ENCODE measurements at regions not wholly inside any gene's neighbourhood (a gene's known extent, or its start where the extent isn't known, plus 50 kb on each side); places are given as distances from the start of the nearest gene placed in this dataset.

DNA sequence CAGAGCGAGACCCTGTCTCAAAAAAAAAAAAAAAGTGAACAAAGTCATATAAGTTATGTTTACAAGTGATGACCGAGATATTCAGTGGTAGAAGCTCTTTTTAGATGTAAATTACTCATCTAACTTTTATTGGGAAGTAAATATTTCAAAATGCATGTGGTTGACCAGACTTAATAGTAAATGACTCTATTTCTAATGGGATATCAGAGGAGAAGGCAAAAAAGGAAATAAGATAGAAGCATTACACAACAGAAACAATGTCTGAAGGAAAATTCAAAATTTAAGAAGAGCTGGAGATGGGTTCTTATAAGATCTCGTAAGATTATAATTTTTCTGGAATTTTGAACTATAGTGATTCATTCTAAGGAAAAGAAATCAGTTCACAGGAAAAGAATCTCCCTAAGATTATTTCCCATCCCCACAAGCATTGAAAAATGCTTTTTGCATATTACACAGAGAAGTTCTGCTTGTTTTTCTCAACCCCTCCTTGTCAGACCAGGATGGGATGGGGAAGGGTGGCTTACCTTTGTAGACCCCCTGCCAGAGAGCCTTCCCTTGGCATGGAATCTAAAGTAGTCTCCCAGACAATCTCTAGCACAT, 63.1 kb upstream of the STK38L start:
- DNase-seq: no peak

DNA sequence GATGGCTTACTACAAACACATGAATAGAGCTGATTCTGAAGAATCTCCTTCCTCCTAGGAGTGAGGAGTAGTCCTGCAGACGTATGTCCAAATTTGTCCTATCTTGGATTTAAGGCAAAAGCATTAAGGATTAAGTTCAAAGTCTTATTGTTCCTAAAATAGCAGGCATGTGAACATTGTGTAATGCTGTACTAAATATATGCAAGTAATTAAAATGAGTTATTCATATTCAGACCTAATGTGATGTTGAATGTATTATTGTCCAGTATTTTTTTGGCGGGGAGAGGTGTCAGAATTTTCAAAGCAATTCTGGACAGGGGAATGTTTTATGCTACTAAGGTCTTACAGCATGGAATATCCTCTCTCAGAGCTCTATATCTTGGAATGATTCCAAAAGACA, 60.7 kb upstream of the STK38L start:
- DNase-seq: no peak

DNA sequence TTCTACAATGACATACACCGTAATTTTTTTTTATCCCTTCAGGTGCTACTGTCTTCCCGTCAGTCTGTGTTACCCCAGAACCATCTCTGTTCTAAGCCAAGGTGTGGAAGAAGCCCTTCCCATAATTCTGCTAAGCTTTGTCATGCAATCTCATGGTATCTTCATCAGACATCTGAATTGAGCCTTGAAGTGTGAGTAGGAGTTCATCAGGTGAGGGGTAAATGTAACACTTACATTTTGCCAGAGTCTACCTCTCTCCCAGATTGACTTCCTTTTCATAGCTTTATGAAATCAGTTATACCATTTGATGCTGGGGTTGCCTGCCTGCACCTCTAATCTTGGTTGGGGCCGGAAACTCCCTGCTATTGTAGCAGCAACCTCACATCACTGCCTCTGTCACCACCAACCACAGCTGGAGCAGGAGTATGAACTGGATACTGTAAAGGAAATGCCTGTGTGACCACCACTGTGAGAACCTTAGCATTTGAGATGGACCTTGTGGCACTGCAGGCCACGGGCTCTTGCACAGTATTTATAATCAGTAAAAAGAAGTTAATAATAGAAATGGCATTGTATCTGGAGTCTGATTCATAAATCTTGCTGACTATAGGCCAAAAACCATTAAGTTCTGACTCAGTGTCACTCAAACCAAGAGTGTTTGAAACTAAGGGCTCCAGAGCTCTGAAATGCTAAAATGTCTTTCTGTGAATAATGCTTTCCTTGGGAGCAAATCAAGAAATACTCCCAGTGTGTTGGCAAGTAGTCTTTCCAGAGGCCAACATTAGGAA, 58.7 kb upstream of the STK38L start:
- DNase-seq: no peak

DNA sequence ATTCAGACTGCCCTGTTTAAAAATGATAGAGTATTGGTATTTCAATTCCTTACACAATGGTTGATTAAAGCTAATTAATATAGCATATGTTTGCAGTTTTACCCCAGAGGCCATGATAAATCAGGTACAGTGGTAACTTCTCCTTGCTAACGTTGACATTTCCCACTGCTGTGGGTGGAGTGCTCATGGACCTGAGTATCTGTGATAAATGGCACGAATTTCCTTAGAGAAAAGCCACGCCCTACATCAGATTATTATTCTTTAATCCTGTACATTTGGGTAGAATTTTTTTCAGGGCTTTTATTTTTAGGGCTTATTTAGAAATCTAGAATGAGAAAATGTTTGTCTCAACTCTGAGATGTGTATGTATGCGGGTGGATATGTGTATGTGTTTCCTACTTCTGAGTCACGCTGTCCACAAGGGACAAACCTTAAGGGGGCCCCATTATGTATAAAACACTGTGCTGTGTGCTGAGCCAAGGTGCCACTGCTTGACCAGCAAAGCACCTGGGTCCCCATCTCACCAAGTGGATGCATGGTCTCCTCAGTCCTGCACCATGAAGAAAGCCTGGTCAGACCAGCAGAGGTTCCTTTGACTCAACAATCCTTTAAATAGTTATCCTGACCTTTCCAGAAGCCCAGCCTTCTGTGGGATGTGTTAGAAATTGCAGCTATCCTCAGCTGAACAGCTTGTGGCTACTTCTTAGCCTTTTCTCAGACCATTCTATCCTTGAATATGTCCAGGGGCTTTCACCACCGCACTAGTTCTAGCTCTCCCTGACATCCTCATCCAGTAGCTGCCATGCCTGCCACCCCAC, 57.9 kb upstream of the STK38L start:
- DNase-seq: no peak

DNA sequence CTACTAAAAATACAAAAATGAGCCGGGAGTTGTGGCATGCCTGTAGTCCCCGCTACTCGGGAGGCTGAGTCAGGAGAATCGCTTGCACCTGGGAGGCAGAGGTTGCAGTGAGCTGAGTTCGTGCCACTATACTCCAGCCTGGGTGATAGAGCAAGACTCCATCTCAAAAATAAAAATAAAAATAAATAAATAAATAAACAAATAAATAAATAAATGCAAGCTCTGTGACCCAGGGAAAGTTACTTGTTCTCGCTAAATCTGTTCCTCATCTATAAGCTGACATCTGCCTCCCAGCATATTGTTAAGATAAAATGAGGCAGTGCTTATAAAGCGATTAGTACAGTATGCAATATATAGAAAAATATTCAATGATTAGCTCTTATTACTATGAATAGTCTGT, 56.4 kb upstream of the STK38L start:
- no peak for DNase-seq

DNA sequence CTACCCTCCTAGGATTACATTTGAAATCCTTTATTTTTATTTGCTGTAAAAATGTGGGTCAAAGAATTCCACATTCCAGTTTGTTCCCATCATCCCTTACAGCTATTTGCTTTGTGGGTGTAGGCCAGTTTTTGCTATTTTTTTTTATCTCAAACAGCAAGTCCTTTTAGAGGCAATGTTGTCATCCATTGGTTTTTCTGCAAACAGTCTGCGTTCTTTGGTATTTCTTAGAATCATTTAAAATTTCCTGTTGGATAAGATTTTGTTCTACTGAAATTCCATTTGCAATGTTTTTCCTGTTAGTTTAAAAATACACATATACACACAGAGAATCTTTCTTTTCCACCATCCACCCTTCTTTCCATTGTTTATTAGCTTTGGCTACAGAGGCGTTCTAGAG, 53.3 kb upstream of the STK38L start:
- no peak for DNase-seq

DNA sequence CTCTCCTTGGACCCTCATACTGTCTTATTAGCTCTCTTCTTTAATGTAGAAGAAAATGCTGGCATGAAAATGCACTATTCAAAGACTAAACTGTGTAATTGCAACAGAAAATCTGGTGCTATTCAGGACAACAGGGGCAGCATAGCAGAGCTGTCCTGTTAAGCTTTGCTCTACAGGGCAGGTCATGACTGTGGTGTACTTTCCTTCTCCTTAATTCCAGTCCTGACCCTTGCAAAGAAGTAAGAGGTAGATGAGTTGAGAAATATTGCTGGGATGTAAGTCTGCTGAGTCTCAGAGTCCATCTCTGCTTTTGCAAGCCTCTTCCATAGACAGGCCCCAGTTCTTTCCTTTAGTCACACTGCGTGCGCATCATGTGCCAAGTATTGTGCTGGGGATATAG, 52.6 kb upstream of the STK38L start:
- DNase-seq: no peak

DNA sequence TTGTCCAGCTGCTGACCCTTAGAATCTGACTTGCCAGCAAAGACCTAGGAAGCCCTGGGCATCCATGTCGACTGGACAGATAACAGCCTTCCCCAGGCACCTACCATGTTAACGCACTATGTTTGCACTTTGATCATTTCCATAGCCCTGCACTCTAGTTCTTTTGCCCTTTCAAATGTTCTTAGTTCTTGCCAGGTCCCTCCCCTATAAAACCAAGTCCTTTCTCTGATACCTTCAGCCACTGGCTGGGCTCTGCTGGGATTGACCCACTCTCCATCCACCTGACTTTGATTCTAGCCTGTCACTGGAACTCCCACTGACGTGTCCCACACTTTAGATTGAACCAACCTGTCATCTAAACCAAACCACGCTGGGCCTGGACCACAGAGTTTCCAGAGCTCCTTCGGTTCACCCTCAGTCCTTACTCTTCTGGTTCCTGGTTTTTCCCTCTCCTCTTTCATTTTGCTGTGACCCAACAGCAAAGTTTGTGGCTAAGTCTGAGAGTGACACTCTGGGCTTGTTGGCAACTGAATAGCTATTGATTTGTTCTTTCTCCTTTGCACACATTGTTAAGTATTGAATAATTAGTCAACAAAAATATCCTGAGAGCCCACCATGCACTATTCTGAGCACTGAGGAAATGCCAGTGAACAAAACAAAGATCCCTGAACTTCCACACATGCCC, 51.8 kb upstream of the STK38L start:
- no peak for DNase-seq

DNA sequence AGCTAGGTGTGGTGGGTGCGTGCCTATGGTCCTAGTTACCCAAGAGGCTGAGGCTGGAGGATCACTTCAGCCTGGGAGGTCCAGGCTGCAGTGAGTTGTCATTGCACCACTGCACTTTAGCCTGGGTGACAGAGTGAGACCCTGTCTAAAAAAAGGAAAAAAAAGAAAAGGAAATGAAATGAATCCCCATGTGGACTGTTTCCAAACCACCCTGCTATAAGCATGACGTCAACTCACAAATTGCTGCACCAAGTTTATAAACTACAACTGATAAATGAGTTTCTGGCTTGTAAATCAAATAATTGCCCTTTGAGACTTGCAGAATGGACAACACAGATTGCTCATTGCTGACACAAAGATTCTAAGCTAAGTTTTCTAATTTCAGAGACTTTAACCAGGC, 51.0 kb upstream of the STK38L start:
- DNase-seq: no peak

DNA sequence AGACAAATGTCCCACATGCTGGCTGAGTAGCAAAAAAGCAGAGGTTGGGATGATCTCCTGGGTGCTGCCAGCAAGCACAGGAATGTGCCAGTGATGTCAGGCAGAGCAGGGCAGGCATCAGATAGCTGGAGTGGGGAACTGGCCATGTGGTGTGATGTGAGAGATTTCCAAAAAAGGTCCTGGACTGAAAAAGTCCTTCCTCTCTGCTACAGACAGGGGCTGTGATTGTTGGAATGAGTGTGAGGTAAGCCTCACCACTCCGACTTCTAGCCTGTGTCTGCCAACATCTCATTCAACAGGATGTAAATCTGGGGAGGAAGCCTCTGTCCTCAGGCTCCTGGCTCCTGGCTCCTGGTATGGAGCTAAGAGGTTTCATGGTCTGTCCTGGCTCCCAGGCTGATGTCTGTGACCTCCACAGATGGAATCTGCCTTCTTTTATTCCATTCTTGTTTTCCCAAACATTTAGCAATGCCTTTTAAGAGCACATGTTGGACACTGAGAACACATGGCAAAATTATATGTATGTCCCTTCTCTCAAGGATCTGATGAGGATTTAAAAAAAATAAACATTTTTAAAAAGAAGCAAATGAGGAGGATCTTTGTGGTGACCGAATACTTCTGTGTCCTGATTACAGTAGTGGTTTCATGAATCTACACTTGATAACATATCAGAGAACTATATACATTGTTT, 50.1 kb upstream of the STK38L start:
- DNase-seq: no peak
